ENCODE measurements at regions not wholly inside any gene's neighbourhood (a gene's known extent, or its start where the extent isn't known, plus 50 kb on each side); places are given as distances from the start of the nearest gene placed in this dataset.

DNA sequence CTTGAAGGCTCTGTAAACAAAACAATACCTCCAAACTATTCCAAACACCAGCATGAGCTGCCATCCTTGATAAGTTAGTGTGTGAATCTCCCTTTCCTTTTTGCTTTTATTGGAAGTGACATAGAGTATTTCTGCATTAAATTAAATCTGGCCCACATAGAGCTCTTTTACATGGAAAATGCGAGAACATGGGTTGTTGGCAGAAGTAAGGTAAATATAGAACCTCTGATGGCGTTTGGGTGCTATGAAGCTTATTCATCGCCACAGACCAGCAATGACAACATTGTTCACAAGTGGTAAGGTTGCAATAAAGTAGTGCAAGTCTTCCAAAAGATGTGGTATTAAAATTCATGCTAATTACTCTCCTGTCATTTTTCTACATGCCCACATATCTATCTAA lies 445.8 kb upstream of the JAG1 start (continued):
- TF ChIP-seq, protein P1, sequence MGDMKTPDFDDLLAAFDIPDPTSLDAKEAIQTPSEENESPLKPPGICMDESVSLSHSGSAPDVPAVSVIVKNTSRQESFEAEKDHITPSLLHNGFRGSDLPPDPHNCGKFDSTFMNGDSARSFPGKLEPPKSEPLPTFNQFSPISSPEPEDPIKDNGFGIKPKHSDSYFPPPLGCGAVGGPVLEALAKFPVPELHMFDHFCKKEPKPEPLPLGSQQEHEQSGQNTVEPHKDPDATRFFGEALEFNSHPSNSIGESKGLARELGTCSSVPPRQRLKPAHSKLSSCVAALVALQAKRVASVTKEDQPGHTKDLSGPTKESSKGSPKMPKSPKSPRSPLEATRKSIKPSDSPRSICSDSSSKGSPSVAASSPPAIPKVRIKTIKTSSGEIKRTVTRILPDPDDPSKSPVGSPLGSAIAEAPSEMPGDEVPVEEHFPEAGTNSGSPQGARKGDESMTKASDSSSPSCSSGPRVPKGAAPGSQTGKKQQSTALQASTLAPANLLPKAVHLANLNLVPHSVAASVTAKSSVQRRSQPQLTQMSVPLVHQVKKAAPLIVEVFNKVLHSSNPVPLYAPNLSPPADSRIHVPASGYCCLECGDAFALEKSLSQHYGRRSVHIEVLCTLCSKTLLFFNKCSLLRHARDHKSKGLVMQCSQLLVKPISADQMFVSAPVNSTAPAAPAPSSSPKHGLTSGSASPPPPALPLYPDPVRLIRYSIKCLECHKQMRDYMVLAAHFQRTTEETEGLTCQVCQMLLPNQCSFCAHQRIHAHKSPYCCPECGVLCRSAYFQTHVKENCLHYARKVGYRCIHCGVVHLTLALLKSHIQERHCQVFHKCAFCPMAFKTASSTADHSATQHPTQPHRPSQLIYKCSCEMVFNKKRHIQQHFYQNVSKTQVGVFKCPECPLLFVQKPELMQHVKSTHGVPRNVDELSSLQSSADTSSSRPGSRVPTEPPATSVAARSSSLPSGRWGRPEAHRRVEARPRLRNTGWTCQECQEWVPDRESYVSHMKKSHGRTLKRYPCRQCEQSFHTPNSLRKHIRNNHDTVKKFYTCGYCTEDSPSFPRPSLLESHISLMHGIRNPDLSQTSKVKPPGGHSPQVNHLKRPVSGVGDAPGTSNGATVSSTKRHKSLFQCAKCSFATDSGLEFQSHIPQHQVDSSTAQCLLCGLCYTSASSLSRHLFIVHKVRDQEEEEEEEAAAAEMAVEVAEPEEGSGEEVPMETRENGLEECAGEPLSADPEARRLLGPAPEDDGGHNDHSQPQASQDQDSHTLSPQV (IDR thresholded peaks at IDR 0.05): no peak
- TF ChIP-seq RAD51 (IDR thresholded peaks at IDR 0.05): no peak
- TF ChIP-seq, protein P2, sequence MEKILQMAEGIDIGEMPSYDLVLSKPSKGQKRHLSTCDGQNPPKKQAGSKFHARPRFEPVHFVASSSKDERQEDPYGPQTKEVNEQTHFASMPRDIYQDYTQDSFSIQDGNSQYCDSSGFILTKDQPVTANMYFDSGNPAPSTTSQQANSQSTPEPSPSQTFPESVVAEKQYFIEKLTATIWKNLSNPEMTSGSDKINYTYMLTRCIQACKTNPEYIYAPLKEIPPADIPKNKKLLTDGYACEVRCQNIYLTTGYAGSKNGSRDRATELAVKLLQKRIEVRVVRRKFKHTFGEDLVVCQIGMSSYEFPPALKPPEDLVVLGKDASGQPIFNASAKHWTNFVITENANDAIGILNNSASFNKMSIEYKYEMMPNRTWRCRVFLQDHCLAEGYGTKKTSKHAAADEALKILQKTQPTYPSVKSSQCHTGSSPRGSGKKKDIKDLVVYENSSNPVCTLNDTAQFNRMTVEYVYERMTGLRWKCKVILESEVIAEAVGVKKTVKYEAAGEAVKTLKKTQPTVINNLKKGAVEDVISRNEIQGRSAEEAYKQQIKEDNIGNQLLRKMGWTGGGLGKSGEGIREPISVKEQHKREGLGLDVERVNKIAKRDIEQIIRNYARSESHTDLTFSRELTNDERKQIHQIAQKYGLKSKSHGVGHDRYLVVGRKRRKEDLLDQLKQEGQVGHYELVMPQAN (conservative IDR thresholded peaks at IDR 0.05): no peak
- TF ChIP-seq PML (IDR thresholded peaks at IDR 0.05; ENCODE audit: low read length): no peak
- TF ChIP-seq SREBF2 (IDR thresholded peaks at IDR 0.05; ENCODE audit: low read length): no peak
- TF ChIP-seq, protein P3, sequence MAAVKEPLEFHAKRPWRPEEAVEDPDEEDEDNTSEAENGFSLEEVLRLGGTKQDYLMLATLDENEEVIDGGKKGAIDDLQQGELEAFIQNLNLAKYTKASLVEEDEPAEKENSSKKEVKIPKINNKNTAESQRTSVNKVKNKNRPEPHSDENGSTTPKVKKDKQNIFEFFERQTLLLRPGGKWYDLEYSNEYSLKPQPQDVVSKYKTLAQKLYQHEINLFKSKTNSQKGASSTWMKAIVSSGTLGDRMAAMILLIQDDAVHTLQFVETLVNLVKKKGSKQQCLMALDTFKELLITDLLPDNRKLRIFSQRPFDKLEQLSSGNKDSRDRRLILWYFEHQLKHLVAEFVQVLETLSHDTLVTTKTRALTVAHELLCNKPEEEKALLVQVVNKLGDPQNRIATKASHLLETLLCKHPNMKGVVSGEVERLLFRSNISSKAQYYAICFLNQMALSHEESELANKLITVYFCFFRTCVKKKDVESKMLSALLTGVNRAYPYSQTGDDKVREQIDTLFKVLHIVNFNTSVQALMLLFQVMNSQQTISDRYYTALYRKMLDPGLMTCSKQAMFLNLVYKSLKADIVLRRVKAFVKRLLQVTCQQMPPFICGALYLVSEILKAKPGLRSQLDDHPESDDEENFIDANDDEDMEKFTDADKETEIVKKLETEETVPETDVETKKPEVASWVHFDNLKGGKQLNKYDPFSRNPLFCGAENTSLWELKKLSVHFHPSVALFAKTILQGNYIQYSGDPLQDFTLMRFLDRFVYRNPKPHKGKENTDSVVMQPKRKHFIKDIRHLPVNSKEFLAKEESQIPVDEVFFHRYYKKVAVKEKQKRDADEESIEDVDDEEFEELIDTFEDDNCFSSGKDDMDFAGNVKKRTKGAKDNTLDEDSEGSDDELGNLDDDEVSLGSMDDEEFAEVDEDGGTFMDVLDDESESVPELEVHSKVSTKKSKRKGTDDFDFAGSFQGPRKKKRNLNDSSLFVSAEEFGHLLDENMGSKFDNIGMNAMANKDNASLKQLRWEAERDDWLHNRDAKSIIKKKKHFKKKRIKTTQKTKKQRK (IDR thresholded peaks at IDR 0.05; ENCODE audit: low read depth, low read length): no peak
- TF ChIP-seq ESRRA (IDR thresholded peaks at IDR 0.05; ENCODE audit: low read length): no peak
- no peak for TF ChIP-seq ZNF384 (IDR thresholded peaks at IDR 0.05; ENCODE audit: borderline replicate concordance, low read depth, low read length)
- no peak for TF ChIP-seq DPF2 (IDR thresholded peaks at IDR 0.05)
- TF ChIP-seq, protein P4, sequence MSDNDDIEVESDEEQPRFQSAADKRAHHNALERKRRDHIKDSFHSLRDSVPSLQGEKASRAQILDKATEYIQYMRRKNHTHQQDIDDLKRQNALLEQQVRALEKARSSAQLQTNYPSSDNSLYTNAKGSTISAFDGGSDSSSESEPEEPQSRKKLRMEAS (IDR thresholded peaks at IDR 0.05; ENCODE audit: low read depth, low read length): no peak

All from GM12878 (cell line).